ENCODE measurements at regions not wholly inside any gene's neighbourhood (a gene's known extent, or its start where the extent isn't known, plus 50 kb on each side); places are given as distances from the start of the nearest gene placed in this dataset.
"Not testable (repeated sequence)": the region's sequence is repeated elsewhere in the genome, so short reads cannot be mapped to it uniquely, and the experiment has no call there.

DNA sequence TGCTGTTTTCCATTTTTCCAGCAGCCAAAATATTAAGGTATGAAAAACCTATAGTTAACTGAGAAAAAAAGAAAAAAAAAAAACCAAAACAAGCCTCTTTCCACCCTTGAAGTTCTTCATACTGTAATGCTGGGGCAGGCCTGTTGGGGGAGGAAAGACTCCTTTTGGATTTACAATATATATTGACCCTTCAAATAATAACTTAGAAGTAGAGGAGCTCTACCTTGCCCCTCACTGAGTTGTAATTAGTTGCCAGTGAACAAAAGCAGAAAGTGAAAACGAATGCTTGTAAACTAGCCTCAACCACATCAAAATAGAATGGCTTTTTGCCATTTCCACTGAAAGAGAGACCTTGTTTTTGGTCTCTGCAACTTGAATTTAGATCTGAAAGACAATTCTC is 326.6 kb downstream of the NR2F2 start:
- no peak for DNase-seq (ENCODE audit: low read depth in 2 of 2, low spot score in 1 of 2)

DNA sequence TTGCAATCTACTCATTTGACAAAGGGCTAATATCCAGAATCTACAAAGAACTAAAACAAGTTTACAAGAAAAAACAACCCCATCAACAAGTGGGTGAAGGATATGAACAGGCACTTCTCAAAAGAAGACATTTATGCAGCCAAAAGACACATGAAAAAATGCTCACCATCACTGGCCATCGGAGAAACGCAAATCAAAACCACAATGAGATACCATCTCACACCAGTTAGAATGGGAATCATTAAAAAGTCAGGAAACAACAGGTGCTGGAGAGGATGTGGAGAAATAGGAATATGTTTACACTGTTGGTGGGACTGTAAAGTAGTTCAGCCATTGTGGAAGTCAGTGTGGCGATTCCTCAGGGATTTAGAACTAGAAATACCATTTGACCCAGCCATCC is 336.5 kb downstream of the NR2F2 start:
- not testable (repeated sequence) for DNase-seq (ENCODE audit: low read depth in 2 of 2, low spot score in 1 of 2)

DNA sequence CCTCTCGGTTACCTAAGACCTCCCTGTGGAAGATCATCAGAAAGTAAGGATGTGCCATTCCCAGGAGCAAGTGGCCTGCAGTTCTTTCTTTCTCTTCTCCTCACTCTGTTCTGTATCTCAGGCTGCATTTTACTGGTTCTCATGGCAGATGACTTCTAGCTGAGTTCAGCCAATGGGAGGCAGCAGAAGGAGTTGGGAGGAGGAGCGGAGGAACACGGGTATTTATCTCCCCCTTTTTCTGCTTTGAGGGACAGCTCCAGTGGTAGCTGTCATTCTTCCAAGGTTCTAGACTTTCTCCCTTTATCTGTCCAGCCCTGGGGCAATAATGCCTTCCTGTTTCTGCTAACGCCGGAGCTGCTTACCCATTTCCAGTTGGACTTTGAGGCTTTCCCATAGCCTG is 339.9 kb downstream of the NR2F2 start:
- no peak for DNase-seq (ENCODE audit: low read depth in 2 of 2, low spot score in 1 of 2)

DNA sequence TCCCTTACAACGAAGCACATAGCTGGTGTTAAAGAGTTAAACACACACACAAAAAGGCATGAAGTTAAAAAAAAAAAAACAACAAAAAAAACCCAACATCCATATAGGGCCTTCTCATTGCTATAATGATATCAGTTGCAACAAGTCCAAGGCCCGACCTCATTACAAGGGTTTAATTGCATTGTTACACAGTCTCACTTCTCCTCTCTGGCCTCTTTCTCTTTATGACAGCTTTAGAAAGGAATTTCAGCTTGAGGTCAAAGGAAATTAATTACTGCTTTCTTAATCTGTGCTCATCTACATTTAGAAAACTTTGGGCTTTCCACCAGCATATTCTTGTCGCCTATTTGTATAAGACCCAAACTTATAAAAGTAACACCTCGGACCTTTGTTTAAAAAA is 342.1 kb downstream of the NR2F2 start:
- DNase-seq (ENCODE audit: low read depth in 2 of 2, low spot score in 1 of 2): no peak

DNA sequence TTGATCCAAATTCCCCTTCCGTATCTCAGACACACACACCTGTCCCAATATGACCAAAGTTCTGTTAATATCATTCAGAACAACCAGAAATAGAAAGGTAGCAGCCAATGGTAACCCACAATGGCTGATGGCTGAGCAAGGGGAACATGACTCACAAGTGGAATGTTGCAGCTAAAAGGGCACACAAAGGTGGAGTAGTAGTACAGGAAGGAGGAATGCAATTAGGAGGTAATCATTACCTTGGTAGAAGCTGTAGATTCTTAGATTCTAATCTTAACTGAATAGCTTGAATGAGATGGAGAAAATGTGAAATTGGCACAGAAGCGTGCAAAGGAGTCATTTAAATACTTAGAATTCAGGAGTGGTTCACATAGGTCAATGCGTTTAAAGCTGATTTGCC is 347.9 kb downstream of the NR2F2 start:
- DNase-seq (ENCODE audit: low read depth in 2 of 2, low spot score in 1 of 2): no peak

DNA sequence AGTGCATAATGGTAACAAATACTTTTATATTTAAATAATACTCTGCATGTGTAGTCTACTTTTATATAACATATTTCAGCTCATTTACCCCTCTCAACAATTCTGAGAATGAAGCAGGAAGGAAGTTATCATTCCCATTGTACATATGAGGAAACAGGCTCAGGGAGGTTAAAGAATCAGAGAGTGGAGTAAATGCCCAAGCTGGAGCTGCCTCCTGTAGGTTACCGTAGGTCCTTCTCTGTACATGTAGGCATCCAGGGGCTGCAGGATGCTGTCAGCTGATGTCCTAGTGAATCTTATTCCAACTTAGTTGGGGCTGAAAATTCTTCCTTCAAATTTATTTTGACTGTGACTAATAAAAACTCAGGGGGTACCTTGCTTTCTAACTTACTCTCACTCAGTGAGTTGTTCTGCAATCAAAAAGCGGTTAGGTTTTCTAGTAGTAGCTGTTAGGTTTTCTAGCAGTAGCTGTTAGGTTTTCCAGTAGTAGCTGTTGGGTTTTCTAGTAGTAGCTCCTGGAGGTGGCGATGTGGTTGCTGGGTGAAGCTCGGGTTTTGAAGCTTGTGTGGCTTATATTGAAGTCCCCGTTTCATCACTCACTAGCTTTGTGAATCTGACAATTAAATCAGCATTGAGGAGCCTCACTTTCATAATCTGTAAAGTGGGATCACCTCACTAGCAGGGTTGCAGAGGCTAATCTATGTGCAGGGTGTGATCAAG is 357.0 kb downstream of the NR2F2 start:
- DNase-seq (ENCODE audit: low read depth in 2 of 2, low spot score in 1 of 2): no peak

DNA sequence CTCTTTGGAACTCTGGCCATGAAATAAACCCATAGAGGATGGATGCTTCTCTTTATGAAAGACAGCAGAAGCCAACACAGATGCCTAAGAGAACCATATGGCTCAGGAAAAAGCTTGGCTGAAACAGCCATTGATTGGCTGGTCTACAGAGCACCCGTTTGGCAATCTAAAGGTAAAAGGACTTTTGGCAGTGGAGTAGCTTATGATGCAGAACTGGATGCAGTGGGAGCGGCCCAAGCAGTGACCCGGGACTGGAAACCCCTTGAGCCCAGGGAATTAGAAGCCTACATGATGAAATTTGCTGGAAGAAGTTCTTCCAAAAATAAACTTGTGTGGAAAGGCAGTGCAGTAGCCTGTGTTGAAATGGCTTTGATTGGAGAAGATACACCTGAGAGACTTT is 360.2 kb downstream of the NR2F2 start:
- DNase-seq (ENCODE audit: low read depth in 2 of 2, low spot score in 1 of 2): no peak

DNA sequence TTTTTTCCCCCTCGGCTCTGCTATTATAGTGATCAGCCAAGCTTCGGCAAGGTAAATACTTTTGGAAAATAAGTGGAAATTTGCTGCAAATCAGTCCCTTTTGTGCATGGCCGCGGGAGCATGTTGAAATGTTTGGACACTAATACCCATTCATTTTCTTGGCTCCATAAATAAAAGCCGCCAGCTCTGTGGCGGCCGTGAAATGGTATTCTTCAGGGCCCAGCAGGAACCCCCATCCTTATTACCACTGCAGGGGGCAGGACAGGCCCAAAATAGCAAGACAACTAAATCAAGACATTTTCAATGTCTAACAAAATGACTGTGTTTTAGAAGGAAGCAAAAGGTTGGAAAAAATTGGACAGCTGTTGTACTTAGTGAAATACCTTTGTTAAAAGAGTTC is 362.3 kb downstream of the NR2F2 start:
- no peak for DNase-seq (ENCODE audit: low read depth in 2 of 2, low spot score in 1 of 2)

DNA sequence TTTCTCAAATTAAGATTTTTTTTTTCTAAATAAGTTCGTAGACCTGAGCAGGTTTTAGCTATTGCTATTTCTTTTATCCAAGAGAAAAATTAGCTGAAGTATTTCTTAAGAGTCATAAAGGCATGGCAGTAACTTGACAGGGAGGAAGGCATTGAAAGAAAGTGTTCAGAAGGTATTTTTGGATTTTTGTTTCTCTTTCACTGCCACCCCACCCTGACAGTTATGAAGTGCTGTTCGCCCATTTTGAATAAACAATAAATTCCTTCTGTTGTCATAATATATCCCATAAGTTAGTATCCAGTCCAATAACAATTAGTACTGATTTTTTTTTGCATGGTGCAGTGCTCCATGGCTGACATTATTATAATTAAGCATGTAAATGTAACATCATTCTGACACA is 363.0 kb downstream of the NR2F2 start:
- no peak for DNase-seq (ENCODE audit: low read depth in 2 of 2, low spot score in 1 of 2)

DNA sequence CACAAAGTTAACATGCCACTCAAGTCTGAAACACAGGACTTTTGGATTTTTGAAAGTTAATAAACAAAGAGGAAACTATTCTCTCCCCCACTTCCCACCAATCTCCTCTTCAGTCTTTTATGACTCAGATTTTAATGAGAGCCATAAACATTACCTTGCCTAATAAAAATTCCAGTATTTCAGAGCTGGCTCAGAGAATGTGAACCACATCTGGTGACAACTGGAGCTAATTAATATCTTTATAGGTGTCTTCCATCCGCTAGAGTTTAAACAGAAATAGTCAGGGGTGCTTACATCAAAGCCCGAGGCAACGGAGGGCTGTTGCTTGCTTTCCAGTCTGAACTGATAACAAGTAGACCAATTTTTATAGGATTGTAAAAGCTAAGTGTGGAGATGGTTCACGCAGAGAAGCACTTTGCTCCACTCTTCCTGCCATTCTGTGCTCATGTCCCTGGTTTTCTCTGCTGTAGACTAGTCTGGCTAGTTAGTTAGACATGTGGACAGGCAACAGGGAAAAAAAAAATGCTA is 363.6 kb downstream of the NR2F2 start:
- DNase-seq (ENCODE audit: low read depth in 2 of 2, low spot score in 1 of 2): no peak

DNA sequence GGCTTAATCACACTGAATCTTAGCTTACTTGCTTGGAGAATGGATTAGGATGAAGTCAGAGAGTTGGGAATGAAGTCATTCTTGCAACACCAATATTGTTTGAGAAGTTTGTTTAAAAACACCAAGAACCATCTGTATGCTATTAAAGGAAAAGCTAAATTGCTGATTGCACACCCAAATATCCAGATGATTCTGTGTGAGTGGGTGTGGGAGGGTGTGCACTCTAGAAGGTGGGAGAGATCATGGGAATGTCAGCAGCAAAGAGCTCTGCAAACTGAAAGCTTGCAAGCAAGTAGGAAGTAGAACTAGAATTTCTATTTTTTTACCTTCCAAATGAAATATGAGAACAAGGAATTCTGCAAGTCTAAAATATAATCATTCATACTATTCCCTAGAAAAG is 364.9 kb downstream of the NR2F2 start:
- DNase-seq (ENCODE audit: low read depth in 2 of 2, low spot score in 1 of 2): no peak

DNA sequence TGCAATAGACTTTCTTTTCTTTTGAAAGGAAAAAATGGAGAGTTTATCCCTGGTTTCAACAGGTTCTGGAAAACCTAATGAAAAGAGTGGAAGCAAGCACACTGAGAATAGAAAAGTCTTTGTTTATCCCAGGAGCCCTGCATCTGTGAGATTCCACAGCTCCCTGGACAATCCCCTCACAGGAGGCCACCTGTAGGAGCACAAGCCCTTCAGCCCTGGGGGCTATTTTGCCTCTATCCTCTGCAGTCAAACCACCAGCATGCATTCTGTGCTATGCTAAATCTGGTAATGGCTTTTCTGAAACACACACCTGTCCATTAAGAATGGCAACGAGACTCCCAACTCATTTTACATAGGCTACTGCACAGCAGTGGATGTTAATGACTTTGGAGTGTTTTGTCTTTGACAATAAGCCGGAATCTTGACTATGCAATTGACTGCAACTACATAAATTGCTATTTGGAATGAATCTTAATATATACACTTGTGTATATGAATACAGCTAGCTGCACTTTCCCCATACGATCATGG is 369.4 kb downstream of the NR2F2 start:
- no peak for DNase-seq (ENCODE audit: low read depth in 2 of 2, low spot score in 1 of 2)

DNA sequence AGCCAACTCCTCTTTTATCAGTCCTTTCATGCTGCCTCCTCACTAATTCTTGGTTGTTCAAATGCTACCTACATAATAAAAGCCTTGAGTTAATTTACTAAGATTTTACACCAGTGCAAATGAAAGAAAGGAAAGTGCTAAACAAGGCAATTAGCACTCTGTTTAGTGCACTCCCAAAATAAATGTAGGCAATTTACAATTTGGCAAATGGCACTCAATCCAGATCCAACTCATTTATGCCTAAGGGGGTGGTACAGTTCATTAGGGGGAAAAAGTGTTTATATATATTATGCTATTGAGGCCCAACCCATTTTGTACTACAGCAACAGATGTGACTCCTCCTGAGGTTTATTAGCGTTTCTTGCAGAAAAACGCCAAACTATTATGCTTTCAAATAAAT is 370.1 kb downstream of the NR2F2 start:
- no peak for DNase-seq (ENCODE audit: low read depth in 2 of 2, low spot score in 1 of 2)

DNA sequence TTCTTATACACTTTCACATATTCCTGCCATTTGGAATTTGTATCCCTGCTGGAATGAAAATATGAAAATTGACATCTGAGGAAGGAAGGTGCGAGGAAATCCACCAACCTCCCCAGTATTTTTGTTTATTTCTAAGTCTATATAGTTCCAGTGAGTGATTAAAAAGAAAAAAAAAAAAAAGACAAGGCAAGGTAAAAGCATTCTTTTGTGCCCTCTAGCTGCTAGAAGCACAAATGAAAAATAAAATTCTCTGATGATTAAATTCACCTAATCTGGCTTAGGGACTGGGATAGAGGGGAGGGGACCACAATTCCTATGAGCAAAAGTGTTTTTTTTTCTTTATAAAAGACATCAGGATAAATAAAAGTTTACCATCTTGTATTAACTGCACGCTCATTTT is 370.9 kb downstream of the NR2F2 start:
- no peak for DNase-seq (ENCODE audit: low read depth in 2 of 2, low spot score in 1 of 2)

DNA sequence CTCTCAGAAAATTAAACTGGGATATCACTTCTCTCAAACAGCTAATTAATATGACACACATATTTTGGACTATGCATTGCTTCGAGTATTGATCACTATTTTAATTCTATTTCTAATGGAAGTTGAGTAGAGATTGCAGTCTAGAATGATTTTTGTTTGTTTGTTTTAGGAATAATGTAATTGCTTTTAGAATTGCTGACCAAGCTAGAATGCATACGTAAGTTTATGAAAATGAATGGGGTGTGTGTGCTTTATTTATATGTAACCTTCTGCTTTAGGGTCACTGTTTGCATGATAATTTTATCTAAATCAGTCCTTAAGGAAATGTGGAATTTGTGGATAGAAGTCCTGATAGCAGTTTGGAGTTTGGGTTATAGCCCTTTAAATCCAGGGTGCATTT is 371.4 kb downstream of the NR2F2 start:
- no peak for DNase-seq (ENCODE audit: low read depth in 2 of 2, low spot score in 1 of 2)

DNA sequence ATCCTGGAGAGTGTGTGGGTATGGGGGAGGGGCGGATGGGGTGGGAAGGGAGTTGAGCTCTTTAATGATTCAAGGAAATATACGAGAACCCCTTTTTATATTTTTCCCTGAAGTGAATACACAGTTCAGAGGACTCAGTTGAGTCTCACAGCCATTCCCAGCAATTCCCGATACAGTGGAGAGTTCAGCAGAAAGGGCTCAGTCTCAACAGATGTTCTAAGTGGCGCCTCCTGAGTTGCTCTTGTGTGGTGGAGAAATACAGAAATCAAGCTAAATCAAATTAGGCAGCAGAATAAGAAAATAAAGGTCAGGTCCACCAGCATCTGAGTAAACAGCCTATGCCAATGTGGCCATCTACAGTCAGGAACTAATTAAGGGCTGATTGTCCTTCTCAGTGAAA is 372.1 kb downstream of the NR2F2 start:
- DNase-seq (ENCODE audit: low read depth in 2 of 2, low spot score in 1 of 2): no peak

DNA sequence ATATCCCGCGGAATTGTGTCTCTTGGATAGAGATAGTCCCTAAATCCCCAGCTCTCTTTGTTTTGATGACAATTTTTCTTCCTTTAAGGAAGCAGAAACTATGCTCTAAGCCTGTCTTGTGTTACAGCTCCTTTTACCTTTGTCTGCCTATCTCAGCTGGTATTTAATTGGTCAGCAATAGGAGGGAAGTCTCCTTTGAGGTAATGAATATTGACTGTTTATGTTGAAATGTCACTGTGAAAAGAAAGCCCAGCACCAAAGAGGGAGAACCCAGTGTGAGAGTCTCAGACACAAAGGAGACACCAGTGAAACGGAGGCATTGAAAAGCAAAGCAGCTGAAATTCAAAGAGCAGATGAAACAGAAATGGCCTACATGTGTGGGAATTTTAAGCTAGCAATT is 372.6 kb downstream of the NR2F2 start:
- no peak for DNase-seq (ENCODE audit: low read depth in 2 of 2, low spot score in 1 of 2)

DNA sequence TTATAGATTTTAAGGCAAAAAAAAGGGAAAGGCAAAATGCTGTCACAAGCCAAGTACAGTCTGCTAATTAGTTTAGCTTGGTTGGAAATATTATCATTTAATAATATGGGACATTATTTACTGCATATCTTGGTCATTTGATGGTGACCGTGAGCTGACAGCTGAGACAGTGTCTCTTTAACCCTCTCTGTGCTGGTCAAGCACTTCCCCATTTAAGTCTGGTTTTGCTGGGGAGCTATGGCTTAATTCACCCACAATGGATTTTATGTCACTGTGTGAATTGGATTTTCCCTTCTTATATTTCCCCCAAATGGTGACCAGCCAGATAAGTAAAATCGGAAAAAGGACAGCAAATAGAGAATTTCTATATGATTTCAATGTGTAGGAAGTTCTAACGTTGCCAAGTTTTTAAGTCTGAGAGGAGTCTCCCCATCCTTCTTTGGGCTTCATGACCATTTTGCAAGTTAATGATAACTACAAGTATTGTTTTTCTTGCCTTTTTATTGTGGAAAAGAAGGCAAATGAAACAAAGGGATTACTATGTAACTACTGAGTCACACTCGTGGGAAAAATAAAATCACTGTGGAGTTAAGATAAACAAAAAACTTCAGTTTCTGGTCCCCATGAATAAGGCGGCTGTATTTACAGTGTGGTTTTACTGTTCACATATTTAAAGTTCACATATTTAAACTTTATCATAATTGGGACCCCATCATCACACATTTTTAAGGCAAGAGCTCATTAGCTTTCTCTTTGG is 373.5 kb downstream of the NR2F2 start:
- no peak for DNase-seq (ENCODE audit: low read depth in 2 of 2, low spot score in 1 of 2)

DNA sequence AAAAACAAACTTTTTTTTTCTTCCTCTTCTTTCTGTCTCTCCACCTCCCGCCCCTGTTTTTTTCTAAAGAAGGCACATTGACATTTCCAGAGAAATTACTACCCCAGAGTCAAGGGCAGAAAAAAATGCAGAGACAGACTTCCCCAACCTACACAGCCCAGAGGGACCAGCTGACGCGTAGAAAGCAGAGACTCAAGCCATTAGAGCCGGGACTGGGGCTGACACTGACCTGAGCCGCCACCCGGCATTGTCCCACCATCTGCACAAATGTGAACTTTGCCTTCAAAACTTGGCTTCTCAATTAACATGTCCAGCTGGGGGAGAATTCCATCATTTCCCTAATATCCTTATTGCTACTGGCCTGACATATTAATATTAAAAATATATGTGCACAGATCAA is 385.6 kb downstream of the NR2F2 start:
- no peak for DNase-seq (ENCODE audit: low read depth in 2 of 2, low spot score in 1 of 2)

DNA sequence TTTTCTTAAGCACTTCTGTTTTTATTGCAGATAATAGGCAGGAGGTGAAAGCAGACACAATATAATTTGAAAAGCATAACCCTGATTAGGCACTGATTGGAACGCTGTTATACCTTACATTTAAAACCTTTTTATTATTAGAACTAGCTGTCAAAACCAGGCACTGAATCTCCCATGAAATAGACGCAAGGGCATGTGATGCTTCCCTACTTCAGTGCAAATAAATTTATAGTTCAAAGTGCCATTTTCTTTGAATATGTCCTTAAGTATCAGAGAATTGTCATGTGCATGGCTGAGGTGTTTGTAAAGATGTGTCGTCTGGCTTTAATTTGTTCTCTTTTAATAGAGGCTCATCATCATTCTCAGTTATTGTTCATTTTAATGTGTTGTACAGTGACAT is 386.0 kb downstream of the NR2F2 start:
- no peak for DNase-seq (ENCODE audit: low read depth in 2 of 2, low spot score in 1 of 2)

DNA sequence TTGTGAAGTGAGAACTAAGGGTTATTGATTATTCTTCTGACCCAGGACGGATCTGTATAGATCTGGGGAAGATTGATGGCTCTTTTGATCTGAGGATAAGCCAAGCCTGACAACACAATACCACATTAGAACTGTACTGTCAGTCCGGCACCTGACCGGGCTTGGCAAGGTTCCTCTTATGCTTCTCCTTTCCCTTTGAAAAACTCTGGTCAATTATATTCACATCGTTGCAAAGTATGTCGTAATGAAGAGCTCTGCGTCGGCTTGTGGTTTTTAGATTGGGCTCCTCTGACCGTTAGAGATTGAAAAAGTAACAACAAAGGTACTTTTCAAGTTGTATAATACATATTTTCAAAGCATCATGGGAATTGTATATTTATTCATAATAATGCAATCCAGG is 389.8 kb downstream of the NR2F2 start:
- DNase-seq (ENCODE audit: low read depth in 2 of 2, low spot score in 1 of 2): no peak

DNA sequence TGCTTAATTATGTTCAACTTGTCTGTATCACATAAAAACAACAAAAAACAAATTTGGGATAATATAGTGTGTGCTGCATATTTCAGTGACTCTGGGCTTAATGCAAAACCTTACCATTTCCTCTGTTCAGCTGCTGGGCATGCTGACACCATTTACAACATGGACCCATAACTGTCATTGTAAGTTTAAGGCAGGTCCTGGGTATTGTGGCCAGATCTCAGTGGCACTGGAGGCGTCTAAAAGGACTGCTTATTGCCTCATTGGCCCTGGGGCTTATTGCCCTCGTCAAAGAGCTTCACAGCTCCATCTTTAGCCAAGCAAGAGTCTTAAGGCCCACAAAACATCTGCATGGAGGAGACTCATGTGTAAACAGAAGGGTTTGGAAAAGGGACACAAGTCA is 390.2 kb downstream of the NR2F2 start:
- DNase-seq (ENCODE audit: low read depth in 2 of 2, low spot score in 1 of 2): no peak

DNA sequence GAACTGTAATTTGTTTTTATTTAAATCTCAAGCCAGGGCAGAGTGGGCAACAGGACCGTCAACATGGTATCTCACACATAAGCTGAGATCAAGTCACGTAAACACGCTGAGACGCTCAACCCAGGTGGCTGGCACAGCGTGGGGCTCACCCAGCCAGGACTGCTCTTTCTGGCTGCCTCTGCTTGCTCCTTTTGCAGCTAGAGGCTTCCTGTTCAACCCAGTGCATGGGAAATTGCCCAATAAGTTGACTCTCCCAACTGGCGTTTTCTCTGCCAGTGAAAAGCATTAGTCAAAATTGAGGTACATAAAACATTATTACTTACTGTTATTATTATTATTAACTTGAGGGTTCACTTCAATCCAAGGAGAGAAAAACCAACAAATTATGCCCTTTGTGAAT is 398.1 kb downstream of the NR2F2 start:
- DNase-seq (ENCODE audit: low read depth in 2 of 2, low spot score in 1 of 2): no peak
